ENCODE measurements at regions not wholly inside any gene's neighbourhood (a gene's known extent, or its start where the extent isn't known, plus 50 kb on each side); places are given as distances from the start of the nearest gene placed in this dataset.

GRCh38 chr5:104751969-104752368 is 1189.4 kb upstream of the NUDT12 start:
- Histone ChIP-seq H2AFZ (ENCODE audit: low read length) (no peak overlapping the region), H3K4me3 (ENCODE audit: low read depth, low read length, poor library complexity, severe bottlenecking) (no peak overlapping the region), H3K27ac (ENCODE audit: low read depth, low read length, poor library complexity, severe bottlenecking) (no peak overlapping the region), H3F3A (ENCODE audit: insufficient read depth, low read length) (no peaks in the 10 kb centered on the region), H3K36me3 (ENCODE audit: insufficient read depth, low read length) (no peaks in the 10 kb centered on the region), H3K4me1 (ENCODE audit: insufficient read depth, low read length, severe bottlenecking) (no peaks in the 10 kb centered on the region), H3K4me2 (ENCODE audit: low read length) (no peak overlapping the region), H3K27me3 (ENCODE audit: insufficient read depth, low read length) (no peaks in the 10 kb centered on the region), H4K20me1 (ENCODE audit: insufficient read depth, low read length) (no peaks in the 10 kb centered on the region), H3K9me2 (ENCODE audit: low read depth, low read length) (no peaks in the 10 kb centered on the region), H3K9ac (ENCODE audit: low read length) (no peak overlapping the region), H3K79me2 (ENCODE audit: insufficient read depth, low read length) (no peaks in the 10 kb centered on the region), H3K9me3 (ENCODE audit: low read length) (no peaks in the 10 kb centered on the region)
- TF ChIP-seq CTCF (IDR thresholded peaks at IDR 0.05; ENCODE audit: low read length), result no peak
- no peak for TF ChIP-seq EZH2 (IDR thresholded peaks at IDR 0.05; ENCODE audit: borderline replicate concordance, low read length)

- no peak for TF ChIP-seq CTCF (IDR thresholded peaks at IDR 0.05; ENCODE audit: low read length)
- TF ChIP-seq EZH2 (IDR thresholded peaks at IDR 0.05; ENCODE audit: borderline replicate concordance, low read length), result no peak
- Histone ChIP-seq H3K4me3 (ENCODE audit: low read depth, low read length, poor library complexity, severe bottlenecking) (no peak overlapping the region), H2AFZ (ENCODE audit: low read length) (no peak overlapping the region), H3K4me2 (ENCODE audit: low read length) (no peak overlapping the region), H3F3A (ENCODE audit: insufficient read depth, low read length) (no peaks in the 10 kb centered on the region), H3K79me2 (ENCODE audit: insufficient read depth, low read length) (no peaks in the 10 kb centered on the region), H3K27ac (ENCODE audit: low read depth, low read length, poor library complexity, severe bottlenecking) (no peak overlapping the region), H3K27me3 (ENCODE audit: insufficient read depth, low read length) (no peaks in the 10 kb centered on the region), H4K20me1 (ENCODE audit: insufficient read depth, low read length) (no peaks in the 10 kb centered on the region), H3K4me1 (ENCODE audit: insufficient read depth, low read length, severe bottlenecking) (no peaks in the 10 kb centered on the region), H3K9me3 (ENCODE audit: low read length) (no peaks in the 10 kb centered on the region), H3K9me2 (ENCODE audit: low read depth, low read length) (no peaks in the 10 kb centered on the region), H3K9ac (ENCODE audit: low read length) (no peak overlapping the region), H3K36me3 (ENCODE audit: insufficient read depth, low read length) (no peaks in the 10 kb centered on the region)
These were observed 1177.3 kb upstream of the NUDT12 start for GRCh38 chr5:104739905-104740304.

GRCh38 chr5:104739503-104739902 is 1176.9 kb upstream of the NUDT12 start:
- Histone ChIP-seq H4K20me1 (ENCODE audit: insufficient read depth, low read length) (no peaks in the 10 kb centered on the region), H2AFZ (ENCODE audit: low read length) (no peak overlapping the region), H3K4me1 (ENCODE audit: insufficient read depth, low read length, severe bottlenecking) (no peaks in the 10 kb centered on the region), H3K9me2 (ENCODE audit: low read depth, low read length) (no peaks in the 10 kb centered on the region), H3F3A (ENCODE audit: insufficient read depth, low read length) (no peaks in the 10 kb centered on the region), H3K36me3 (ENCODE audit: insufficient read depth, low read length) (no peaks in the 10 kb centered on the region), H3K4me3 (ENCODE audit: low read depth, low read length, poor library complexity, severe bottlenecking) (no peak overlapping the region), H3K9me3 (ENCODE audit: low read length) (no peaks in the 10 kb centered on the region), H3K9ac (ENCODE audit: low read length) (no peak overlapping the region), H3K4me2 (ENCODE audit: low read length) (no peak overlapping the region), H3K79me2 (ENCODE audit: insufficient read depth, low read length) (no peaks in the 10 kb centered on the region), H3K27ac (ENCODE audit: low read depth, low read length, poor library complexity, severe bottlenecking) (no peak overlapping the region), H3K27me3 (ENCODE audit: insufficient read depth, low read length) (no peaks in the 10 kb centered on the region)
- no peak for TF ChIP-seq CTCF (IDR thresholded peaks at IDR 0.05; ENCODE audit: low read length)
- no peak for TF ChIP-seq EZH2 (IDR thresholded peaks at IDR 0.05; ENCODE audit: borderline replicate concordance, low read length)
